Small intestine (tissue), 7 donors: ENCODE measurements at regions not wholly inside any gene's neighbourhood (a gene's known extent, or its start where the extent isn't known, plus 50 kb on each side); places are given as distances from the start of the nearest gene placed in this dataset.
"Not testable (repeated sequence)": the region's sequence is repeated elsewhere in the genome, so short reads cannot be mapped to it uniquely, and the experiment has no call there.

Source experiments
- DNase-seq, 2 donors: peaks; one replicate each; pipeline versions ENCODE4 v3.0.0 to v3.0.0-alpha.2; 2013
- FAIRE-seq: peaks from 2 replicates; lab custom pipeline; 2012; peaks lifted over from hg19 to GRCh38; lab: Jason Lieb, UNC
- H3K27ac ChIP-seq, 3 donors: one replicate each; pipeline ENCODE4 v1.5.1; 2013; ENCODE audit warnings: low read length in 2 of 3, mild to moderate bottlenecking in 2 of 3, control low read depth in 1 of 3, inconsistent platforms in 1 of 3, low read depth in 1 of 3, moderate library complexity in 1 of 3
- H3K27me3 ChIP-seq, 3 donors: one replicate each; pipeline ENCODE4 v1.6.1; 2013; ENCODE audit warnings: low read length in 3 of 3, inconsistent platforms in 1 of 3; ENCODE audit not compliant: control insufficient read depth in 3 of 3, insufficient read depth in 3 of 3
- H3K36me3 ChIP-seq, 3 donors: one replicate each; pipeline ENCODE4 v1.6.1; 2013; ENCODE audit warnings: low read length in 3 of 3, inconsistent platforms in 1 of 3, low read depth in 1 of 3, mild to moderate bottlenecking in 1 of 3, moderate library complexity in 1 of 3; ENCODE audit not compliant: control insufficient read depth in 3 of 3, insufficient read depth in 2 of 3
- H3K4me1 ChIP-seq, 3 donors: one replicate each; pipeline ENCODE4 v1.6.1; 2013; ENCODE audit warnings: low read length in 2 of 3, inconsistent platforms in 1 of 3, low read depth in 1 of 3, mild to moderate bottlenecking in 1 of 3, moderate library complexity in 1 of 3; ENCODE audit not compliant: control insufficient read depth in 3 of 3, insufficient read depth in 2 of 3
- H3K4me3 ChIP-seq, 3 donors: one replicate each; pipeline ENCODE4 v1.5.1; 2013; ENCODE audit warnings: low read length in 3 of 3, control low read depth in 1 of 3, inconsistent platforms in 1 of 3, low read depth in 1 of 3, mild to moderate bottlenecking in 1 of 3, moderate library complexity in 1 of 3
- H3K9me3 ChIP-seq, 2 donors: one replicate each; pipeline ENCODE4 v1.6.1; 2013; ENCODE audit warnings: low read depth in 1 of 2, low read length in 1 of 2; ENCODE audit not compliant: control insufficient read depth in 2 of 2, insufficient read depth in 1 of 2
- WGBS, 3 donors: extraction: QIAGEN DNeasy Blood & Tissue Kit; methylation state at CpG; one replicate each; pipeline ENCODE4 v1.1.7; 2013; 5-methylcytosine and 5-hydroxymethylcytosine counted together
- donor health status: healthy with polysubstance abuse.
- donor health status: control.
- donor health status: control.
- donor health status: Bipolar disorder and iron deficiency.
- donor health status: healthy.

GRCh38 chr14:86346818-86347384 is 817.0 kb downstream of the FLRT2 start:
- Histone ChIP-seq H3K4me1 (no peaks in the 10 kb centered on the region), H3K36me3 (no peaks in the 10 kb centered on the region), H3K27me3 (no peaks in the 10 kb centered on the region), H3K9me3 (peaks cover 3 to 8% of the 10 kb centered on the region in 2 donors), H3K27ac (no peak overlapping the region), H3K4me3 (no peak overlapping the region)
- DNase-seq, result no peak
- no peak for FAIRE-seq
- 37 to 62% (median 45%) methylated on average over 3 of the region's 3 CpGs for WGBS, 3 donors

DNA sequence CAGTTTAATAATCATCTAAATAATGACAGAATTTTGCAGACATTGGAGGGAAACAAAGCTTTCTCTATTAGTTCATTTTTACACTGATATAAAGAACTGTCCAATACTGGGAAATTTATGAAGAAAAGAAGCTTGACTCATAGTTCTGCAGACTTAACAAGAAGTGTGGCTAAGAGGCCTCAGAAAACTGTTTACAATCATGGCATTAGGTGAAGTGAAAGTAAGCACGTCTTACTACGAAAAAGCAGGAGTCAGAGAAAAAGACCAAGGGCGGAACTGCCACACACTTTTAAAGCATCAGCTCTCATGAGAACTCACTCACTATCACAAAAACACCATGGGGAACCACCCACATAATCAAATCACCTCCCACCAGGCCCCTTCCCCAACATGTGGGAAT is 804.4 kb downstream of the FLRT2 start:
- no peaks in the 10 kb centered on the region for H3K4me1 ChIP-seq
- no peak overlapping the region for H3K27ac ChIP-seq
- H3K27me3 ChIP-seq, result no peaks in the 10 kb centered on the region
- 63 to 89% (median 68%) methylated on average over 3 of the region's 3 CpGs for WGBS, 3 donors
- no peak overlapping the region for H3K4me3 ChIP-seq
- no peaks in the 10 kb centered on the region for H3K36me3 ChIP-seq
- no peak for FAIRE-seq
- no peaks in the 10 kb centered on the region for H3K9me3 ChIP-seq
- no peak for DNase-seq

GRCh38 chr14:86333493-86333892 is 803.5 kb downstream of the FLRT2 start:
- 79 to 92% (median 87%) methylated on average over 1 of the region's 1 CpG for WGBS, 3 donors
- Histone ChIP-seq H3K4me1 (no peaks in the 10 kb centered on the region), H3K27ac (no peak overlapping the region), H3K27me3 (no peaks in the 10 kb centered on the region), H3K4me3 (no peak overlapping the region), H3K36me3 (no peaks in the 10 kb centered on the region), H3K9me3 (no peaks in the 10 kb centered on the region)
- FAIRE-seq, result no peak
- DNase-seq, result no peak

GRCh38 chr14:86331341-86331740 is 801.4 kb downstream of the FLRT2 start:
- Histone ChIP-seq H3K4me3 (no peak overlapping the region), H3K9me3 (no peaks in the 10 kb centered on the region), H3K4me1 (no peaks in the 10 kb centered on the region), H3K27me3 (no peaks in the 10 kb centered on the region), H3K36me3 (no peaks in the 10 kb centered on the region), H3K27ac (no peak overlapping the region)
- DNase-seq, result no peak
- WGBS, 3 donors, result 61 to 74% (median 63%) methylated on average over 3 of the region's 3 CpGs
- FAIRE-seq, result no peak

DNA sequence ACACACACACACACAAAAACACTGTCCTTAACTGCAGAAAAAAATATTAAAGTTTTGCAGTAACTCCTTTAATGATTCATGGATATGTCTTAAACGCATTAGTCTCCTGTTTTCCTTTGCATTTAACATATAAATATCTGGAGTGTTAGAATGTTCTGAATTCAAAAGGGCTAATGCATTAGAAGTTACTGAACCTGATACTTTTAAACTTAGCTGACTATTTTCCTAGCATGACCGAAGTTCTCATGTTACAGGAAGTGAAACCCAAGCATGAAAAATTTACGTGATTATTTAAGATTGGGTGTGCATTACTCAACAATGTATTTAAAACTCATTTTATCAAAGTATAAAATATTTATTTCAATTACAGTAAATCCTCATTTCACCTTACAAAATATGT is 791.2 kb downstream of the FLRT2 start:
- 58 to 78% (median 78%) methylated on average over 3 of the region's 3 CpGs for WGBS, 3 donors
- Histone ChIP-seq H3K4me1 (no peaks in the 10 kb centered on the region), H3K4me3 (no peak overlapping the region), H3K9me3 (no peaks in the 10 kb centered on the region), H3K36me3 (no peaks in the 10 kb centered on the region), H3K27ac (no peak overlapping the region), H3K27me3 (no peaks in the 10 kb centered on the region)
- FAIRE-seq (no peak), DNase-seq (no peak)

GRCh38 chr14:86312154-86312665 is 782.3 kb downstream of the FLRT2 start:
- H3K4me1 ChIP-seq, DNase-seq, H3K27ac ChIP-seq, H3K9me3 ChIP-seq, H3K4me3 ChIP-seq, H3K36me3 ChIP-seq, FAIRE-seq, H3K27me3 ChIP-seq: not testable (repeated sequence)
- 92 to 93% (median 92%) methylated on average over 19 of the region's 19 CpGs for WGBS, 3 donors

- Histone ChIP-seq H3K36me3 (no peaks in the 10 kb centered on the region), H3K4me1 (no peaks in the 10 kb centered on the region), H3K27ac (no peak overlapping the region), H3K9me3 (no peaks in the 10 kb centered on the region), H3K4me3 (no peak overlapping the region), H3K27me3 (no peaks in the 10 kb centered on the region)
- WGBS, 3 donors, result 78 to 89% (median 85%) methylated on average over 3 of the region's 3 CpGs
- FAIRE-seq (no peak), DNase-seq (no peak)
Observed at GRCh38 chr14:86311151-86311550, 781.2 kb downstream of the FLRT2 start.

DNA sequence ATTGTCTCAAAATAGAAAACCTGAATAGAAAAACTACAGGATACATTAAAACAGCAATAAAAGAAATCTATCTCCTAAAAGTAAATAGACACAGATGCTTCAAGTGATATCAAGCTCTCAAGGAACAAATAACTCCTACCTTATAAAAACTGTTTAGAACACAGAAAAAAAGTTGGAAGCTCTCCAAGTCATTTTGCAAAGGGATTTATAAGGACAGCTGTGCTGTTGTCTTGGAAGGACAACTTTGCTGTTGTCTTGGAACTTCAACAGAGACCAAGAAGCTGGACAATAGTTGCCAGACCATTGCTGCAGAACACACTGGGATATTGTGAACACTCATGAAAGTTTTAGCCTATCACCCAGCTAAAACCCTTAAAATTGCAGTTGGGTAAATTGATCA is 780.7 kb downstream of the FLRT2 start:
- no peaks in the 10 kb centered on the region for H3K27me3 ChIP-seq
- H3K27ac ChIP-seq, result no peak overlapping the region
- FAIRE-seq (no peak), DNase-seq (no peak)
- no peaks in the 10 kb centered on the region for H3K36me3 ChIP-seq
- H3K4me3 ChIP-seq, result no peak overlapping the region
- H3K4me1 ChIP-seq, result no peaks in the 10 kb centered on the region
- no peaks in the 10 kb centered on the region for H3K9me3 ChIP-seq

- Histone ChIP-seq H3K36me3 (no peaks in the 10 kb centered on the region), H3K4me1 (no peaks in the 10 kb centered on the region), H3K4me3 (no peak overlapping the region), H3K27me3 (no peaks in the 10 kb centered on the region), H3K27ac (no peak overlapping the region), H3K9me3 (no peaks in the 10 kb centered on the region)
- 64 to 83% (median 83%) methylated on average over 6 of the region's 6 CpGs for WGBS, 3 donors
- FAIRE-seq, result no peak
- no peak for DNase-seq
Observed at GRCh38 chr14:86310148-86310547, 780.2 kb downstream of the FLRT2 start.
